HEK293 (cell line): ENCODE measurements at regions not wholly inside any gene's neighbourhood (a gene's known extent, or its start where the extent isn't known, plus 50 kb on each side); places are given as distances from the start of the nearest gene placed in this dataset.

Experiments
- CTCF ChIA-PET: fragments of 350-600 bp; formaldehyde crosslinking; extraction: SDS; loops from one replicate; lab custom pipeline; 2021; ENCODE audit warnings: antibody characterized with exemption; lab: Yijun Ruan, JAX
- POLR2A ChIA-PET: fragments of 300-600 bp; formaldehyde crosslinking; extraction: SDS; loops from one replicate; lab custom pipeline; 2020; ENCODE audit warnings: antibody characterized with exemption, inconsistent platforms; lab: Yijun Ruan, JAX
- H3K27ac ChIP-seq: fragments of 200-500 bp; sonication (Bioruptor generic); 2 replicates; pipeline ENCODE4 v1.5.1; 2014; ENCODE audit warnings: low read depth, low read length, control low read depth, inconsistent platforms; ENCODE audit errors: extremely low read depth
- H3K36me3 ChIP-seq, 2 experiments: fragments of 200-500 bp in 1 of 2; sonication (Bioruptor generic) in 1 of 2; 1 replicate in 1 of 2; 2 replicates in 1 of 2; pipeline ENCODE4 v1.5.1; 2014 to 2017; ENCODE audit warnings: inconsistent platforms in 2 of 2, low read length in 2 of 2; ENCODE audit not compliant: control insufficient read depth in 2 of 2, insufficient read depth in 1 of 2
- H3K4me1 ChIP-seq: fragments of 200-500 bp; sonication (Bioruptor generic); 2 replicates; pipeline ENCODE4 v1.5.1; 2014; ENCODE audit warnings: mild to moderate bottlenecking, low read length, inconsistent platforms; ENCODE audit not compliant: control insufficient read depth, insufficient read depth
- H3K4me3 ChIP-seq: 2 replicates; pipeline ENCODE4 v1.5.1; 2011; ENCODE audit warnings: low read depth, mild to moderate bottlenecking, control low read depth, low read length, moderate library complexity
- H3K9me3 ChIP-seq: fragments of 200-500 bp; sonication (Bioruptor generic); 2 replicates; pipeline ENCODE4 v1.5.1; 2014; ENCODE audit warnings: low read depth, low read length, inconsistent platforms; ENCODE audit not compliant: control insufficient read depth, insufficient read depth
- ELK4 ChIP-seq: IDR thresholded peaks from 2 replicates; pipeline ENCODE4 v1.6.1; 2011; ENCODE audit warnings: mild to moderate bottlenecking, low read depth, low read length, borderline replicate concordance
- GLIS1 ChIP-seq: fragments of 450-650 bp; formaldehyde crosslinking; IDR thresholded peaks from 2 replicates; pipeline ENCODE4 v1.5.1; 2016; ENCODE audit warnings: missing biosample characterization, missing genetic modification characterization
- HIC1 ChIP-seq: fragments of 450-650 bp; formaldehyde crosslinking; IDR thresholded peaks from 2 replicates; pipeline ENCODE4 v1.5.1; 2016; ENCODE audit warnings: missing biosample characterization, missing genetic modification characterization
- INSM2 ChIP-seq: fragments of 450-650 bp; formaldehyde crosslinking; IDR thresholded peaks from 2 replicates; pipeline ENCODE4 v1.5.1; 2016; ENCODE audit warnings: missing biosample characterization, missing genetic modification characterization
- MYNN ChIP-seq: fragments of 450-650 bp; formaldehyde crosslinking; IDR thresholded peaks from 2 replicates; pipeline ENCODE4 v1.5.1; 2016; ENCODE audit warnings: missing biosample characterization, missing genetic modification characterization, borderline replicate concordance
- SCRT1 ChIP-seq: fragments of 450-650 bp; formaldehyde crosslinking; IDR thresholded peaks from 2 replicates; pipeline ENCODE4 v1.5.1; 2016; ENCODE audit warnings: missing biosample characterization, missing genetic modification characterization, borderline replicate concordance
- YY2 ChIP-seq: fragments of 450-650 bp; formaldehyde crosslinking; IDR thresholded peaks from 2 replicates; pipeline ENCODE4 v1.5.1; 2016; ENCODE audit warnings: missing biosample characterization, missing genetic modification characterization
- ZBTB1 ChIP-seq: fragments of 450-650 bp; formaldehyde crosslinking; IDR thresholded peaks from 2 replicates; pipeline ENCODE4 v1.5.1; 2016; ENCODE audit warnings: missing biosample characterization, missing genetic modification characterization
- ZNF112 ChIP-seq: fragments of 450-650 bp; formaldehyde crosslinking; IDR thresholded peaks from 2 replicates; pipeline ENCODE4 v1.5.0; 2017; ENCODE audit warnings: missing biosample characterization, missing genetic modification characterization
- ZNF148 ChIP-seq: fragments of 450-650 bp; formaldehyde crosslinking; IDR thresholded peaks from 2 replicates; pipeline ENCODE4 v1.5.0; 2017; ENCODE audit warnings: missing biosample characterization, missing genetic modification characterization, borderline replicate concordance
- ZNF2 ChIP-seq: fragments of 450-650 bp; formaldehyde crosslinking; IDR thresholded peaks from 2 replicates; pipeline ENCODE4 v1.5.1; 2016; ENCODE audit warnings: missing biosample characterization, missing genetic modification characterization
- ZNF202 ChIP-seq: fragments of 450-650 bp; formaldehyde crosslinking; IDR thresholded peaks from 2 replicates; pipeline ENCODE4 v1.5.1; 2016; ENCODE audit warnings: missing biosample characterization, missing genetic modification characterization, borderline replicate concordance
- ZNF302 ChIP-seq: fragments of 450-650 bp; formaldehyde crosslinking; IDR thresholded peaks from 2 replicates; pipeline ENCODE4 v1.5.1; 2016; ENCODE audit warnings: missing biosample characterization, missing genetic modification characterization, low read depth
- ZNF350 ChIP-seq: fragments of 450-650 bp; formaldehyde crosslinking; IDR thresholded peaks from 2 replicates; pipeline ENCODE4 v1.5.0; 2017; ENCODE audit warnings: missing biosample characterization, mild to moderate bottlenecking, missing genetic modification characterization
- ZNF426 ChIP-seq: fragments of 450-650 bp; formaldehyde crosslinking; IDR thresholded peaks from 2 replicates; pipeline ENCODE4 v1.5.1; 2017; ENCODE audit warnings: missing biosample characterization, missing genetic modification characterization, mild to moderate bottlenecking, inconsistent platforms, moderate library complexity
- ZNF501 ChIP-seq: fragments of 450-650 bp; formaldehyde crosslinking; IDR thresholded peaks from 2 replicates; pipeline ENCODE4 v1.5.1; 2016; ENCODE audit warnings: missing biosample characterization, missing genetic modification characterization
- ZNF558 ChIP-seq: fragments of 450-650 bp; formaldehyde crosslinking; IDR thresholded peaks from 2 replicates; pipeline ENCODE4 v1.5.1; 2016; ENCODE audit warnings: missing biosample characterization, missing genetic modification characterization
- ZNF560 ChIP-seq: fragments of 450-650 bp; formaldehyde crosslinking; IDR thresholded peaks from 2 replicates; pipeline ENCODE4 v1.5.1; 2017; ENCODE audit warnings: missing biosample characterization, missing genetic modification characterization, borderline replicate concordance
- ZNF629 ChIP-seq: fragments of 450-650 bp; formaldehyde crosslinking; IDR thresholded peaks from 2 replicates; pipeline ENCODE4 v1.5.1; 2017; ENCODE audit warnings: missing biosample characterization, missing genetic modification characterization
- ZNF830 ChIP-seq: fragments of 450-650 bp; IDR thresholded peaks from 2 replicates; pipeline ENCODE4 v1.5.0; 2018; ENCODE audit warnings: missing biosample characterization, missing genetic modification characterization, low read depth, mild to moderate bottlenecking, moderate library complexity
- TF ChIP-seq, protein P1 (sequence below): fragments of 450-650 bp; formaldehyde crosslinking; conservative IDR thresholded peaks from 2 replicates; pipeline ENCODE4 v1.5.1; 2016; ENCODE audit warnings: low read depth, missing biosample characterization, missing genetic modification characterization
- TF ChIP-seq, protein P2 (sequence below): fragments of 450-650 bp; formaldehyde crosslinking; IDR thresholded peaks from 2 replicates; pipeline ENCODE4 v1.5.1; 2016; ENCODE audit warnings: missing biosample characterization, missing genetic modification characterization
- TF ChIP-seq, protein P3 (sequence below): fragments of 450-650 bp; formaldehyde crosslinking; IDR thresholded peaks from 2 replicates; pipeline ENCODE4 v1.5.1; 2017; ENCODE audit warnings: missing biosample characterization, missing genetic modification characterization

- TF ChIP-seq ZNF560 (tag by site-specific recombination): no peak
- TF ChIP-seq ELK4: no peak
- no peak for TF ChIP-seq ZNF830 (tag by site-specific recombination)
- no peak for TF ChIP-seq ZNF558
Observed at GRCh38 chr9:91103931-91104330, 257.8 kb downstream of the AUH start (continued).

- ChIA-PET POLR2A (no interaction called here), CTCF (no interaction called here)
- Histone ChIP-seq H3K4me1 (no peaks in the 10 kb centered on the region), H3K36me3 (no peaks in the 10 kb centered on the region), H3K4me3 (no peak overlapping the region), H3K9me3 (no peaks in the 10 kb centered on the region), H3K27ac (no peak overlapping the region)
- no peak for TF ChIP-seq ZNF202 (tag by site-specific recombination)
- TF ChIP-seq, protein P1, sequence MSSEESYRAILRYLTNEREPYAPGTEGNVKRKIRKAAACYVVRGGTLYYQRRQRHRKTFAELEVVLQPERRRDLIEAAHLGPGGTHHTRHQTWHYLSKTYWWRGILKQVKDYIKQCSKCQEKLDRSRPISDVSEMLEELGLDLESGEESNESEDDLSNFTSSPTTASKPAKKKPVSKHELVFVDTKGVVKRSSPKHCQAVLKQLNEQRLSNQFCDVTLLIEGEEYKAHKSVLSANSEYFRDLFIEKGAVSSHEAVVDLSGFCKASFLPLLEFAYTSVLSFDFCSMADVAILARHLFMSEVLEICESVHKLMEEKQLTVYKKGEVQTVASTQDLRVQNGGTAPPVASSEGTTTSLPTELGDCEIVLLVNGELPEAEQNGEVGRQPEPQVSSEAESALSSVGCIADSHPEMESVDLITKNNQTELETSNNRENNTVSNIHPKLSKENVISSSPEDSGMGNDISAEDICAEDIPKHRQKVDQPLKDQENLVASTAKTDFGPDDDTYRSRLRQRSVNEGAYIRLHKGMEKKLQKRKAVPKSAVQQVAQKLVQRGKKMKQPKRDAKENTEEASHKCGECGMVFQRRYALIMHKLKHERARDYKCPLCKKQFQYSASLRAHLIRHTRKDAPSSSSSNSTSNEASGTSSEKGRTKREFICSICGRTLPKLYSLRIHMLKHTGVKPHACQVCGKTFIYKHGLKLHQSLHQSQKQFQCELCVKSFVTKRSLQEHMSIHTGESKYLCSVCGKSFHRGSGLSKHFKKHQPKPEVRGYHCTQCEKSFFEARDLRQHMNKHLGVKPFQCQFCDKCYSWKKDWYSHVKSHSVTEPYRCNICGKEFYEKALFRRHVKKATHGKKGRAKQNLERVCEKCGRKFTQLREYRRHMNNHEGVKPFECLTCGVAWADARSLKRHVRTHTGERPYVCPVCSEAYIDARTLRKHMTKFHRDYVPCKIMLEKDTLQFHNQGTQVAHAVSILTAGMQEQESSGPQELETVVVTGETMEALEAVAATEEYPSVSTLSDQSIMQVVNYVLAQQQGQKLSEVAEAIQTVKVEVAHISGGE (tag by site-specific recombination): no peak
- TF ChIP-seq, protein P2, sequence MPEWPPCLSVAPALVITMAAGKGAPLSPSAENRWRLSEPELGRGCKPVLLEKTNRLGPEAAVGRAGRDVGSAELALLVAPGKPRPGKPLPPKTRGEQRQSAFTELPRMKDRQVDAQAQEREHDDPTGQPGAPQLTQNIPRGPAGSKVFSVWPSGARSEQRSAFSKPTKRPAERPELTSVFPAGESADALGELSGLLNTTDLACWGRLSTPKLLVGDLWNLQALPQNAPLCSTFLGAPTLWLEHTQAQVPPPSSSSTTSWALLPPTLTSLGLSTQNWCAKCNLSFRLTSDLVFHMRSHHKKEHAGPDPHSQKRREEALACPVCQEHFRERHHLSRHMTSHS (tag by site-specific recombination): no peak
- no peak for TF ChIP-seq ZNF112
- TF ChIP-seq GLIS1: no peak
- no peak for TF ChIP-seq ZNF148 (tag by site-specific recombination)
- TF ChIP-seq YY2: no peak
- TF ChIP-seq INSM2 (tag by site-specific recombination): no peak
- no peak for TF ChIP-seq ZBTB1 (tag by site-specific recombination)
- no peak for TF ChIP-seq ZNF2
- no peak for TF ChIP-seq HIC1 (tag by site-specific recombination)
- TF ChIP-seq ZNF350 (tag by site-specific recombination): no peak
- no peak for TF ChIP-seq SCRT1
- TF ChIP-seq, protein P3, sequence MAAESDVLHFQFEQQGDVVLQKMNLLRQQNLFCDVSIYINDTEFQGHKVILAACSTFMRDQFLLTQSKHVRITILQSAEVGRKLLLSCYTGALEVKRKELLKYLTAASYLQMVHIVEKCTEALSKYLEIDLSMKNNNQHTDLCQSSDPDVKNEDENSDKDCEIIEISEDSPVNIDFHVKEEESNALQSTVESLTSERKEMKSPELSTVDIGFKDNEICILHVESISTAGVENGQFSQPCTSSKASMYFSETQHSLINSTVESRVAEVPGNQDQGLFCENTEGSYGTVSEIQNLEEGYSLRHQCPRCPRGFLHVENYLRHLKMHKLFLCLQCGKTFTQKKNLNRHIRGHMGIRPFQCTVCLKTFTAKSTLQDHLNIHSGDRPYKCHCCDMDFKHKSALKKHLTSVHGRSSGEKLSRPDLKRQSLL (tag by site-specific recombination): no peak
- no peak for TF ChIP-seq ZNF629 (tag by site-specific recombination)
- TF ChIP-seq ZNF501 (tag by site-specific recombination): no peak
- TF ChIP-seq ZNF426 (tag by site-specific recombination): no peak
- TF ChIP-seq ZNF302 (tag by site-specific recombination): no peak
- no peak for TF ChIP-seq MYNN
Observed at GRCh38 chr9:91106415-91107081, 255.2 kb downstream of the AUH start.
